Hematopoietic multipotent progenitor cell treated with erythropoietin and hydrocortisone succinate and interleukin-3 and kit ligand, for 15 days (in vitro differentiated cells): ENCODE measurements at regions not wholly inside any gene's neighbourhood (a gene's known extent, or its start where the extent isn't known, plus 50 kb on each side); places are given as distances from the start of the nearest gene placed in this dataset.

Source experiments
- DNase-seq: peaks from one replicate; pipeline ENCODE4 v3.0.0-alpha.2; 2015; ENCODE audit warnings: low spot score

- no peak for DNase-seq
Observed at GRCh38 chr2:217722883-217723472, 279.8 kb downstream of the TNS1 start.

DNA sequence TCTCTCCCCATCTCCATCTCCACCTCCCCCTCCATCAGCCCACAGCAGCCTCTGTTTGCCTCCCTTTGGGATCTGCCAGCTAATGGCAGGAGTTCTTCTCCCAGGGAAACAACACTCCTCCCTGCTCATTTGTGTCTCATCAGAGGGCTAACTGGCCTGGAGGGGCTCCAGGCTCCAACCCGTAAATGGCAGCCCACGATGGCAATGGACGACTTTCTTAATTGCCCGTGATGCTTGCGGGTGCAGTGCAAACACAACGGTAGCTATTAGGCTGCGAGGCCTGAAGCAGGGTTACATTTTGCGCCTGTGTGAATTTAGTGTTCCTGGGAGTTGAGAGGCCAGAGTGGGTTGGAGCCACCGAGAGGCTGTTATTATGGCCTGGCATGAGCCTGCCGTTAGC lies 285.1 kb downstream of the TNS1 start:
- no peak for DNase-seq

DNA sequence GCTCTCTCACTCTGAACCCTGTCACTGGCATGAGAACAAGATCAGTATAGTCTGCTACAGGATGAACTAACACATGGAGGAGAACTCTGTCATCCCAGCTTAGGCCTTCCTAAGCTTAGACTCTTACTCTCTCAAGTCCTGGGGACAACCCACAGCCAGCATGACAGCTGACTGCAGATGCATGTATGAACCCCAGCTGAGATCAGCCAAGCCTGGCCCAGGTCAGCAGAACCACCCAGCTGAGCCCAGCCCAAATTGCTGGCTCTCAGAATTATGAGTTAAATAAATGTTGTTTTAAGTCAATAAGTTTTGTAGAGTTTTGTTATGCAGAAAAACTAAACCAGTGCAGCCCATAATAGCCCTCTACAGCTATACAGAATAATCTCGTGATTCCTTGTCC lies 287.3 kb downstream of the TNS1 start:
- DNase-seq, result no peak

DNA sequence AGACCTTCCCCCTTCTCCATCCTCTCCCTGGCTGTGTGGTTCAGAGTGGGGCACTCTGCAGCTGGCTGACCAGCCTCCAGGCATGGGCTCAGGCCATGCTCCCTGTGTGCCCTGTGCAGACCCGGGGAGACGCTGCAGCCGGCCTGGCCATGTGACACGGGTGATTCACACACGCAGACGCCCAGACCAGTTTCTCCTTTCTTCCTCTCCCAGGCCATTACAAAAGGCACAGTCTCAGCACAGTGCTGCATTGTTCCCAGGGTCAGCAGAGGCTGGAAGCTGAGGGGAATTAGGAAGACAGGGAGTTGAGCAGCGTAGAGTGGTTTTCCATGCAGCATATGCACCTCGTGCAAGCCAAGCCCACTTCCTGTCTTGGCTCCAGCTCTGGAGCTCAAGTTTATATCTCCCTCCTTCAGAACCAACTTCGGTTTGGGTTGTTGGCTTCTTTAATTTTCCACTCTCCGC lies 288.5 kb downstream of the TNS1 start:
- DNase-seq, result no peak

DNA sequence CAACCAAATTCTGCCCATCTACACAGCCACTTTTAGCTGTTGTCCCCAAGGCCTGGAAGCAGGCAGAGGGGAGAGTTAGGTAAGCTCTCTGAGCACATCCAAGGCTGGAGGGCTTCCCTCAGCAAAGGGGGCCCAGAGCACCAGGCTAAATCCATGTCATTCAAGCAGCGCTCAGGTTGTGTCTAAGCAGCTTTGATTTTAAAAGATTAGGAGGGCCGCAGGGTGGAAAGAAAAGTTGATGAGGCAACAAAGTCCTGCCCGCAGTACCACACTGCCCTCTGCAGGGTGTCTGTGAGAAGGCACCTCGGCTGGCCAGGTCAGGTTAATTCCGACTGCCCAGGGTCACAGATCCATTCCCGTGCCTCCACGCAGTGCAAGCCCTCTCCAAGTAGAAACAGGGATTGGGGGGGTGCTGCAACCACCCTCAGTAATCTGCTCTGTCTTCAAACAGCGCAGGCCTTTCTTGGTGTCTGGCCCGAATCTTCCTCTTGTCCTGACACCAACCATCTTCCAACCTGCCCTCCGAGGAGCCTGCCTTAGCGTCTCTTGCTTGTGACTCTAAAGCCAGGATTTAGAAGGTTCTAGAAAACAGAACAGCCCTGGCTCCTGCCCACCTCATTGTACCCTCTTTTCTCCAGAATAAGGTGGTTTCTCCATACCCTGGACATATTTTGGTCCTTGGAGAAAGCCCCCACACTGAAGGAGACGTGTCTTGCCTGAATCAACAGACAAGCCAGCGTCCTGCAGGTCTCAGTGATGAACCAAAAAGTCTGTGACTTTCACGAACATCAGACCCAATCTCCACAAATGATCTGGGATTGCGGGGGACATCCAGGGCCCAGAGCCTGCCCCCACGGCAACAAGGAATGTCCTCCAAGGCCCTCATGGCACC lies 289.2 kb downstream of the TNS1 start:
- peak; percentile 46 for DNase-seq

GRCh38 chr2:217712431-217712830 lies 290.4 kb downstream of the TNS1 start:
- DNase-seq, result no peak

- DNase-seq, result no peak
Observed at GRCh38 chr2:217711188-217711587, 291.6 kb downstream of the TNS1 start.

- no peak for DNase-seq
Observed at GRCh38 chr2:217710211-217710765, 292.5 kb downstream of the TNS1 start.

- no peak for DNase-seq
Observed at GRCh38 chr2:217709478-217710210, 293.2 kb downstream of the TNS1 start.

- DNase-seq, result no peak
Observed at GRCh38 chr2:217707131-217707611, 295.6 kb downstream of the TNS1 start.

DNA sequence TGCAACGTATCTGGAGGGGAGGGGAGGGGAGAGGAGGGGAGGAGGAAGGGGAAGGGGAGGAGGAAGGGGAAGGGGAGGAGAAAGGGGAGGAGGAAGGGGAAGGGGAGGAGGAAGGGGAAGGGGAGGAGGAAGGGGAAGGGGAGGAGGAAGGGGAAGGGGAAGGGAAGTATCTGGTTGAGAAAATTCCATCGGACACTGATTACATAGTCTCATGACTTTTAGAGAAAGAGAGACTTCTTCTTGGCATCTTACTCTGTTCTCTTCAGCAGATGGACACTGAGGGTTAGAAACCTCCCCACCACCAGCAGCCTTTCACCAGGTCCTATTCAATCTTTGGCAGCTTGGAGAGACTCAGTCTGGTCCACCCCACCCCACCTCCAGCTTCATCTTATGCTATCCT lies 296.3 kb downstream of the TNS1 start:
- DNase-seq, result no peak

DNA sequence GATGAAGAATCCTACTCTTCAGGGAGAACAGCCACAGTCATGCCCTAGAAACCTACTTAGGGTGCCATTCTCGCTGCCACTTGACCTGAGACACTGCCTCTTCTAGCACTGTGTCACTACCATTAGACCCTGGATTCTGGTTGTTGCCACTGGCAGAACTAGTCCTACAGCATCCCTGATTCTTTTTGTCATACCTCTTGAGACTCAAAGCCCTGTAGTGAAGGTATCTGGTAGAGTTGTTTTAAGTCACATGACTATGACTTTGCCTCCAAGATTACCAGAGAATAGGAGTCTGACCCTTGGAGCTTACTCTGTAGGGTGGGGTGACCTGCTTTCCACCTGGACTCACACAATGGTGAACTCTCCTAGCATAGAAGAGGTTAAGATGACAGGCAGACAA lies 296.7 kb downstream of the TNS1 start:
- no peak for DNase-seq

GRCh38 chr2:217705461-217705860 lies 297.3 kb downstream of the TNS1 start:
- DNase-seq, result no peak

- no peak for DNase-seq
Observed at GRCh38 chr2:217703999-217704398, 298.8 kb downstream of the TNS1 start.

- no peak for DNase-seq
Observed at GRCh38 chr2:217703102-217703501, 299.7 kb downstream of the TNS1 start.

GRCh38 chr2:217701622-217702021 lies 301.2 kb downstream of the TNS1 start:
- DNase-seq, result no peak

DNA sequence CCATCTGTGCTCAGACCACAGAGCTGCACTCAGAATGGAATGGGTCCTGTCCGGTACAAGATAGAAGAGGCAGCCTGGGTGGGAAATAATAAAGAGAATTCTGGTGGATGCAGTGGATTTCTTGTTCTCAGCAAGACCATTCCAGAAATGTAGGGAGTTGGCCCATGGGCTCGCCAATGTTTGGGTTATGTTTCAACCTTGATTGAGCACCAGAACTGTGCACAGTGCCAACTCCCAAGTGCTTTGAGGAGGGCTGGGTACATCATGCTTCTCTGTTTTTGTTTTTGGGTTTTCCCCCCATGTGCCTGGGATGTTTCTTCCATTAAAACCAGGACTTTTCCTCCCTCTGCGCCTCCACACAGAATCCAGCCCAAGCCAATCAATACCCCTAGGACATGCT lies 304.1 kb downstream of the TNS1 start:
- no peak for DNase-seq

DNA sequence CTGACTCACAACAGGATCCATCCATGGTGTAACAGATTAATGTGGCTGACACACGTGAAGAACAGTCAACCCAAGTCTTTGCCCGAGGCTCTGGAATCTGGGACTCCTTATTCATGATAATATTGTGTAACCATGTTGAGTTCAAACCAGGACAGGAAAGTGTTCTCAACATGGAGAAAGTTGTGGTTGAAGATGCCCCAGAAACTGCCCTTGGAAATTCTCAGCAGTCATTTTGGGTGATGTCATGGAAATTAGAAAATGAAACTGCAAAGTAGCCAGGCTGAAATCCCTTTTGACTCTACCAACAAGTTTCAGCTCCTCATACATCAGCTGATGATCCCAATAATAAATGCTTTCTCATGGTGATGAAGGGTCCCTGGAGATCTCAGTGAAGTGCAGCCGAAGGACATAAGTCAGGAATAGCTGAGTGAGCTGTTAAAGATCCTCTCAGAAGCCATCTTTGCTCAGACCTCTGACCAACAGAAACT lies 307.7 kb downstream of the TNS1 start:
- no peak for DNase-seq

- DNase-seq, result no peak
Observed at GRCh38 chr2:217694291-217694690, 308.5 kb downstream of the TNS1 start.

GRCh38 chr2:217693363-217693762 lies 309.4 kb downstream of the TNS1 start:
- no peak for DNase-seq

- DNase-seq, result no peak
Observed at GRCh38 chr2:217691920-217692666, 310.7 kb downstream of the TNS1 start.

DNA sequence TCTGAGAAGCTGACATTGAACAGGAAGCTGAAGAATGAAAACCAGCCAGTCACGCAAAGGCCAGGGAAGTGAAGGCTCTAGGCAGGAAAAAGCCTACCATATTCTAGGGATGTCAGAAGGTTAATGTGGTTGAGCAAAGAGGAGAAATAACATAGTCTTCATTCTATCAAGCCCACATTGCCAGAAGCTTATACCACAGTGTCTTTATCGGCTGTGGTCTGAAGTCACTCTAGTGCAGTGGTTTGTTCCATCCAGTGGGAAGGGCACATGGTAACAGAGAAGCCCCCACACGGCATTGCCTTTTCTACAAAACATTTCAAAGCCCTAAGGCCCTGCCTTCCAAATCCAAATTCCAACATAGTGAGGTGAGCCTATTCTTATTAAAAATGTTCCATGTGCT lies 311.3 kb downstream of the TNS1 start:
- DNase-seq, result no peak
